Right atrium auricular region (tissue), 2 donors: ENCODE measurements at regions not wholly inside any gene's neighbourhood (a gene's known extent, or its start where the extent isn't known, plus 50 kb on each side); places are given as distances from the start of the nearest gene placed in this dataset.

Experiments
- DNase-seq: peaks from one replicate; pipeline ENCODE4 v3.0.0-alpha.2; 2019; ENCODE audit warnings: low spot score
- H3K27ac ChIP-seq, 2 donors: fragments of 200-600 bp; sonication (generic); 1 replicate in 1 of 2; 2 replicates in 1 of 2; pipeline ENCODE4 v1.5.1; 2016 to 2019
- H3K27me3 ChIP-seq, 2 donors: fragments of 200-600 bp; sonication (generic); one replicate each; pipeline versions ENCODE4 v1.5.1 to v1.6.0; 2017 to 2019
- H3K36me3 ChIP-seq: fragments of 200-600 bp; sonication (generic); one replicate; pipeline ENCODE4 v1.5.1; 2016
- H3K4me1 ChIP-seq, 2 donors: fragments of 200-600 bp; sonication (generic); one replicate each; pipeline versions ENCODE4 v1.5.1 to v1.6.0; 2017 to 2019
- H3K4me3 ChIP-seq, 2 donors: fragments of 200-600 bp; sonication (generic); 1 replicate in 1 of 2; 2 replicates in 1 of 2; pipeline ENCODE4 v1.5.1; 2017 to 2019; ENCODE audit warnings: mild to moderate bottlenecking in 1 of 2, moderate library complexity in 1 of 2
- H3K9me3 ChIP-seq, 2 donors: fragments of 200-600 bp; sonication (generic); one replicate each; pipeline ENCODE4 v1.5.1; 2019
- CTCF ChIP-seq, 2 donors: fragments of 200-600 bp; sonication (generic); IDR thresholded peaks; one replicate each; pipeline ENCODE4 v1.5.1; 2019; ENCODE audit warnings: antibody characterized with exemption in 2 of 2

- Histone ChIP-seq H3K36me3 (no peaks in the 10 kb centered on the region), H3K4me1 (no peaks in the 10 kb centered on the region), H3K9me3 (no peaks in the 10 kb centered on the region), H3K27ac (no peak overlapping the region), H3K4me3 (no peak overlapping the region), H3K27me3 (no peaks in the 10 kb centered on the region)
- no peak for TF ChIP-seq CTCF (IDR thresholded peaks at IDR 0.05)
- DNase-seq = no peak
These were observed 1364.7 kb downstream of the KCNT2 start for GRCh38 chr1:195243492-195243891.

- no peak for TF ChIP-seq CTCF (IDR thresholded peaks at IDR 0.05)
- no peaks in the 10 kb centered on the region for H3K36me3 ChIP-seq
- no peaks in the 10 kb centered on the region for H3K4me1 ChIP-seq
- no peak overlapping the region for H3K4me3 ChIP-seq
- no peak for DNase-seq
- no peak overlapping the region for H3K27ac ChIP-seq
- H3K27me3 ChIP-seq = no peaks in the 10 kb centered on the region
- H3K9me3 ChIP-seq = peaks cover 0 to 9% of the 10 kb centered on the region in 2 donors
These were observed 1367.2 kb downstream of the KCNT2 start for GRCh38 chr1:195241066-195241465.

- no peak for DNase-seq
- Histone ChIP-seq H3K27ac (no peak overlapping the region), H3K27me3 (no peaks in the 10 kb centered on the region), H3K4me1 (no peaks in the 10 kb centered on the region), H3K9me3 (peaks cover 0 to 9% of the 10 kb centered on the region in 2 donors), H3K36me3 (no peaks in the 10 kb centered on the region), H3K4me3 (no peak overlapping the region)
- TF ChIP-seq CTCF (IDR thresholded peaks at IDR 0.05) = no peak
These were observed 1369.9 kb downstream of the KCNT2 start for GRCh38 chr1:195238313-195238712.

- Histone ChIP-seq H3K9me3 (peaks cover 0 to 9% of the 10 kb centered on the region in 2 donors), H3K27ac (no peak overlapping the region), H3K4me3 (no peak overlapping the region), H3K4me1 (no peaks in the 10 kb centered on the region), H3K27me3 (no peaks in the 10 kb centered on the region), H3K36me3 (no peaks in the 10 kb centered on the region)
- no peak for TF ChIP-seq CTCF (IDR thresholded peaks at IDR 0.05)
- DNase-seq = no peak
These were observed 1371.0 kb downstream of the KCNT2 start for GRCh38 chr1:195236991-195237889.

- DNase-seq = no peak
- Histone ChIP-seq H3K27me3 (no peaks in the 10 kb centered on the region), H3K36me3 (no peaks in the 10 kb centered on the region), H3K9me3 (peaks cover 0 to 9% of the 10 kb centered on the region in 2 donors), H3K27ac (no peak overlapping the region), H3K4me3 (no peak overlapping the region), H3K4me1 (no peaks in the 10 kb centered on the region)
- TF ChIP-seq CTCF (IDR thresholded peaks at IDR 0.05) = no peak
These were observed 1389.6 kb downstream of the KCNT2 start for GRCh38 chr1:195218428-195219212.
